HepG2 (cell line): ENCODE measurements at regions not wholly inside any gene's neighbourhood (a gene's known extent, or its start where the extent isn't known, plus 50 kb on each side); places are given as distances from the start of the nearest gene placed in this dataset.

ENCODE experiments used
- ATAC-seq: fragments of 200-7000 bp; cut with Tn5 transposase; 3 replicates; pipeline ENCODE4 v1.9.1; 2020; ENCODE audit warnings: mild to moderate bottlenecking, moderate library complexity
- BruUV-seq: library from RNA; stranded (reverse); fragments of 400-500 nt; replicated peaks from 2 replicates; lab custom pipeline; 2021; lab: Mats Ljungman, UMichigan
- CTCF ChIA-PET: fragments of 300-600 bp; formaldehyde crosslinking; extraction: SDS; loops from one replicate; lab custom pipeline; 2021; ENCODE audit warnings: low total read pairs, inconsistent platforms, low intra/inter-chr PET ratio; lab: Yijun Ruan, JAX
- POLR2A ChIA-PET: fragments of 350-600 bp; sonication (Branson Sonifier 250); formaldehyde crosslinking; loops from one replicate; lab custom pipeline; 2020; ENCODE audit warnings: antibody characterized with exemption, inconsistent platforms; lab: Yijun Ruan, JAX
- DNase-seq: peaks from one replicate; pipeline ENCODE4 v3.0.0-alpha.2; 2015; ENCODE audit warnings: low spot score
- FAIRE-seq: peaks from 3 replicates; lab custom pipeline; 2011; peaks lifted over from hg19 to GRCh38; lab: Jason Lieb, UNC
- H2AFZ ChIP-seq: one replicate; pipeline ENCODE4 v1.6.1; 2011; ENCODE audit warnings: low read length, inconsistent platforms
- H3K27ac ChIP-seq: fragments of 300-600 bp; 3 replicates; pipeline ENCODE4 v1.8.0; 2011; ENCODE audit warnings: mixed run types, mild to moderate bottlenecking, mixed read lengths, low read length, inconsistent platforms; ENCODE audit not compliant: insufficient read depth; ENCODE audit errors: extremely low read length
- H3K27me3 ChIP-seq, 2 experiments: fragments of 200-600 bp in 1 of 2; 2 replicates in 1 of 2; 3 replicates in 1 of 2; pipeline versions ENCODE4 v1.6.0 to v1.8.0; 2011; ENCODE audit warnings: low read length in 2 of 2, mild to moderate bottlenecking in 2 of 2, moderate library complexity in 2 of 2, inconsistent platforms in 1 of 2; ENCODE audit not compliant: insufficient read depth in 2 of 2, control insufficient read depth in 1 of 2
- H3K36me3 ChIP-seq, 2 experiments: fragments of 200-600 bp in 1 of 2; replicated peaks in 1 of 2; 2 replicates in 1 of 2; 3 replicates in 1 of 2; pipeline versions ENCODE4 v1.5.1 to v1.8.0; 2011; ENCODE audit warnings: low read length in 2 of 2, inconsistent platforms in 1 of 2; ENCODE audit not compliant: insufficient read depth in 2 of 2, control insufficient read depth in 1 of 2
- H3K4me1 ChIP-seq: 2 replicates; pipeline ENCODE4 v1.5.1; 2012; ENCODE audit warnings: low read length, inconsistent platforms; ENCODE audit not compliant: insufficient read depth
- H3K4me2 ChIP-seq: 2 replicates; pipeline ENCODE4 v1.6.0; 2011; ENCODE audit warnings: low read depth, low read length, inconsistent platforms
- H3K4me3 ChIP-seq, 3 experiments: fragments of 200-600 bp in 1 of 3; sonication (generic), shearing (Covaris generic) in 1 of 3; replicated peaks in 1 of 3; 2 replicates each; pipeline ENCODE4 v1.5.1; 2011 to 2016; ENCODE audit warnings: low read length in 3 of 3, inconsistent platforms in 2 of 3, low read depth in 2 of 3, mild to moderate bottlenecking in 2 of 3, control low read depth in 1 of 3, mixed read lengths in 1 of 3; ENCODE audit not compliant: insufficient read depth in 1 of 3
- H3K79me2 ChIP-seq: one replicate; pipeline ENCODE4 v1.6.1; 2011; ENCODE audit warnings: low read length, inconsistent platforms; ENCODE audit not compliant: insufficient read depth
- H3K9ac ChIP-seq: 2 replicates; pipeline ENCODE4 v1.6.0; 2011; ENCODE audit warnings: mild to moderate bottlenecking, low read depth, low read length, inconsistent platforms; ENCODE audit not compliant: insufficient read depth
- H3K9me3 ChIP-seq: 2 replicates; pipeline ENCODE4 v1.5.1; 2012; ENCODE audit warnings: mild to moderate bottlenecking, low read length
- H4K20me1 ChIP-seq: 2 replicates; pipeline ENCODE4 v1.6.0; 2011; ENCODE audit warnings: inconsistent platforms, mild to moderate bottlenecking, low read length, moderate library complexity; ENCODE audit not compliant: insufficient read depth
- STAT5B ChIP-seq: sonication (generic); formaldehyde crosslinking; IDR thresholded peaks from 2 replicates; pipeline ENCODE4 v1.4.0; 2020; ENCODE audit warnings: missing genetic modification reagents
- ZNF382 ChIP-seq: sonication (generic); formaldehyde crosslinking; IDR thresholded peaks from 2 replicates; pipeline ENCODE4 v1.5.0; 2020; ENCODE audit warnings: missing genetic modification reagents, mild to moderate bottlenecking, borderline replicate concordance
- WGBS: methylation state at CpG from one replicate; pipeline ENCODE4 v1.1.6; 2017; ENCODE audit warnings: low lambda C conversion rate; 5-methylcytosine and 5-hydroxymethylcytosine counted together
- in situ Hi-C: cut with HindIII; loops from 2 replicates; pipeline ENCODE4 v1.10.0; 2017; ENCODE audit warnings: low pct_unique_long_range_greater_than_20kb; ENCODE audit not compliant: extremely low pct_ligation_motif_present
- intact Hi-C: fragments of 100-400 bp; cut with micrococcal nuclease; formaldehyde crosslinking; loops from one replicate; pipeline ENCODE4 v1.10.0; 2022; ENCODE audit not compliant: unreplicated experiment
- TF ChIP-seq, protein P1 (sequence below): sonication (generic); formaldehyde crosslinking; IDR thresholded peaks from 2 replicates; pipeline ENCODE4 v1.4.0; 2020; ENCODE audit warnings: missing genetic modification reagents
- TF ChIP-seq, protein P2 (sequence below): fragments of 450-650 bp; IDR thresholded peaks from 2 replicates; pipeline ENCODE4 v1.6.1; 2016

DNA sequence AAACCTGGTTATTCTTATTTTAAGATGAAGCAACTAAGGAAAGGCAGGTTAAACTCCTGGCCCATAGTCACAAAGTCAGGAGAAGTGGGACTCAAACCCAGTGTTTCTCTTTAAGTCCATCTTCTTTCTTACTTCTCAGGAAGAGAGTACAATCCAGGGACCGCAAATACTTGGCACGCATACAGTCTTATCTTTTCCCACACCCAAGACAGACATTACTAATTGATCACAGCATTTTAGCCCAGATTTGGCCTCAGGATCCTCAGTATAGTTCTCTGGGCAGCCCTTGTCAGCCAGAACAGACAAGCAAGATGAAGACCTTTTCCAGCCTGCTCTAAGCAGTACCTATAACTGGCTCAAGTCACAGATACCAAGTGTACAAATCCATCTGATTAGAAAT, 125.5 kb upstream of the RAI14 start (continued):
- TF ChIP-seq, protein P1, sequence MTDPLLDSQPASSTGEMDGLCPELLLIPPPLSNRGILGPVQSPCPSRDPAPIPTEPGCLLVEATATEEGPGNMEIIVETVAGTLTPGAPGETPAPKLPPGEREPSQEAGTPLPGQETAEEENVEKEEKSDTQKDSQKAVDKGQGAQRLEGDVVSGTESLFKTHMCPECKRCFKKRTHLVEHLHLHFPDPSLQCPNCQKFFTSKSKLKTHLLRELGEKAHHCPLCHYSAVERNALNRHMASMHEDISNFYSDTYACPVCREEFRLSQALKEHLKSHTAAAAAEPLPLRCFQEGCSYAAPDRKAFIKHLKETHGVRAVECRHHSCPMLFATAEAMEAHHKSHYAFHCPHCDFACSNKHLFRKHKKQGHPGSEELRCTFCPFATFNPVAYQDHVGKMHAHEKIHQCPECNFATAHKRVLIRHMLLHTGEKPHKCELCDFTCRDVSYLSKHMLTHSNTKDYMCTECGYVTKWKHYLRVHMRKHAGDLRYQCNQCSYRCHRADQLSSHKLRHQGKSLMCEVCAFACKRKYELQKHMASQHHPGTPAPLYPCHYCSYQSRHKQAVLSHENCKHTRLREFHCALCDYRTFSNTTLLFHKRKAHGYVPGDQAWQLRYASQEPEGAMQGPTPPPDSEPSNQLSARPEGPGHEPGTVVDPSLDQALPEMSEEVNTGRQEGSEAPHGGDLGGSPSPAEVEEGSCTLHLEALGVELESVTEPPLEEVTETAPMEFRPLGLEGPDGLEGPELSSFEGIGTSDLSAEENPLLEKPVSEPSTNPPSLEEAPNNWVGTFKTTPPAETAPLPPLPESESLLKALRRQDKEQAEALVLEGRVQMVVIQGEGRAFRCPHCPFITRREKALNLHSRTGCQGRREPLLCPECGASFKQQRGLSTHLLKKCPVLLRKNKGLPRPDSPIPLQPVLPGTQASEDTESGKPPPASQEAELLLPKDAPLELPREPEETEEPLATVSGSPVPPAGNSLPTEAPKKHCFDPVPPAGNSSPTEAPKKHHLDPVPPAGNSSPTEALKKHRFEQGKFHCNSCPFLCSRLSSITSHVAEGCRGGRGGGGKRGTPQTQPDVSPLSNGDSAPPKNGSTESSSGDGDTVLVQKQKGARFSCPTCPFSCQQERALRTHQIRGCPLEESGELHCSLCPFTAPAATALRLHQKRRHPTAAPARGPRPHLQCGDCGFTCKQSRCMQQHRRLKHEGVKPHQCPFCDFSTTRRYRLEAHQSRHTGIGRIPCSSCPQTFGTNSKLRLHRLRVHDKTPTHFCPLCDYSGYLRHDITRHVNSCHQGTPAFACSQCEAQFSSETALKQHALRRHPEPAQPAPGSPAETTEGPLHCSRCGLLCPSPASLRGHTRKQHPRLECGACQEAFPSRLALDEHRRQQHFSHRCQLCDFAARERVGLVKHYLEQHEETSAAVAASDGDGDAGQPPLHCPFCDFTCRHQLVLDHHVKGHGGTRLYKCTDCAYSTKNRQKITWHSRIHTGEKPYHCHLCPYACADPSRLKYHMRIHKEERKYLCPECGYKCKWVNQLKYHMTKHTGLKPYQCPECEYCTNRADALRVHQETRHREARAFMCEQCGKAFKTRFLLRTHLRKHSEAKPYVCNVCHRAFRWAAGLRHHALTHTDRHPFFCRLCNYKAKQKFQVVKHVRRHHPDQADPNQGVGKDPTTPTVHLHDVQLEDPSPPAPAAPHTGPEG (CRISPR knock-in tag): no peak

DNA sequence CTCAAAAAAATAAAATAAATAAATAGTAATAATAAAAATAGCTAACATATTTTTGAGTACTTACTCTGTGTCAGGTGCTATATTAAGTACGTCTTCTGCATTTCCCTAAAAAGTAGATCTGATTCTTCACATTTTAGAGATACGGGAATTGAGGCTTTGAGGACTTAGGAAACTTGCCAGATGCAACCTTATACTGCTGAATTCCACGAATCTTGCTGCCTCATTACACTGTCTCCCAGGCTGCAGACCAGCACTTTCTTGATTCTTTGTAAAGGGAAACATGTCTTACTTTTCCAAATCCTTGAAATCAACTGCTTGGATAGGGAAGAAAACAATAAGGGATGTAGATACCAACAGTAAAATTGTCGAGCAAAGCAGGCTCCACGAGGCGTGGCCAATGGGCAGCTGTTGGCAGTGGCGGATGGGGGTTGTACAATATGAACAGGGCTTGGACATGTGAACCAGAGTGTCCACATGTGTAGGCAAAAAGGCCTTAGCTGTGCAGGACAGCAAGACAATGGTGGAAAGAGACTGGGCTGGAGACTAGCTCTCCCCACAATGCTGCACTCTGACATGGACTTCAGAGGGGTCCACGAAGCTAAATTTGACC, 124.3 kb upstream of the RAI14 start:
- Histone ChIP-seq H3K79me2 (no peaks in the 10 kb centered on the region), H3K27ac (no peak overlapping the region), H3K4me2 (no peak overlapping the region), H2AFZ (no peak overlapping the region), H3K9ac (no peak overlapping the region), H3K4me3 (no peak overlapping the region), H3K36me3 (no peaks in the 10 kb centered on the region), H3K9me3 (no peaks in the 10 kb centered on the region), H3K27me3 (no peaks in the 10 kb centered on the region), H4K20me1 (no peaks in the 10 kb centered on the region), H3K4me1 (peaks cover 8% of the 10 kb centered on the region; the same call in 1 of the 2 replicates)
- DNase-seq (no peak), FAIRE-seq (no peak), ATAC-seq (no peak)
- TF ChIP-seq ZNF382 (CRISPR knock-in tag) (no peak), STAT5B (CRISPR knock-in tag) (no peak)
- TF ChIP-seq, protein P2, sequence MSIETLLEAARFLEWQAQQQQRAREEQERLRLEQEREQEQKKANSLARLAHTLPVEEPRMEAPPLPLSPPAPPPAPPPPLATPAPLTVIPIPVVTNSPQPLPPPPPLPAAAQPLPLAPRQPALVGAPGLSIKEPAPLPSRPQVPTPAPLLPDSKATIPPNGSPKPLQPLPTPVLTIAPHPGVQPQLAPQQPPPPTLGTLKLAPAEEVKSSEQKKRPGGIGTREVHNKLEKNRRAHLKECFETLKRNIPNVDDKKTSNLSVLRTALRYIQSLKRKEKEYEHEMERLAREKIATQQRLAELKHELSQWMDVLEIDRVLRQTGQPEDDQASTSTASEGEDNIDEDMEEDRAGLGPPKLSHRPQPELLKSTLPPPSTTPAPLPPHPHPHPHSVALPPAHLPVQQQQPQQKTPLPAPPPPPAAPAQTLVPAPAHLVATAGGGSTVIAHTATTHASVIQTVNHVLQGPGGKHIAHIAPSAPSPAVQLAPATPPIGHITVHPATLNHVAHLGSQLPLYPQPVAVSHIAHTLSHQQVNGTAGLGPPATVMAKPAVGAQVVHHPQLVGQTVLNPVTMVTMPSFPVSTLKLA: 0 out of 2 replicates have a peak, but pooled peaks have one; percentile 32
- CTCF ChIA-PET: no interaction called here
- POLR2A ChIA-PET: no interaction called here
- BruUV-seq: no TSS peak
- WGBS: 46% methylated on average over 8 of the region's 8 CpGs
- intact Hi-C loops: no loop called here
- in situ Hi-C loops: loop anchor here (10.0 kb wide), 1 partner anchor 47 kb away; no protein-coding TSS in a partner anchor
